Right atrium auricular region (tissue), 2 donors: ENCODE measurements at regions not wholly inside any gene's neighbourhood (a gene's known extent, or its start where the extent isn't known, plus 50 kb on each side); places are given as distances from the start of the nearest gene placed in this dataset.
A peak's percentile ranks its signal among the peaks of the same experiment; 100 is the strongest.
"Not testable (repeated sequence)": the region's sequence is repeated elsewhere in the genome, so short reads cannot be mapped to it uniquely, and the experiment has no call there.

Source experiments
- DNase-seq: peaks from one replicate; pipeline ENCODE4 v3.0.0-alpha.2; 2019; ENCODE audit warnings: low spot score
- H3K27ac ChIP-seq, 2 donors: fragments of 200-600 bp; sonication (generic); 1 replicate in 1 of 2; 2 replicates in 1 of 2; pipeline ENCODE4 v1.5.1; 2016 to 2019
- H3K27me3 ChIP-seq, 2 donors: fragments of 200-600 bp; sonication (generic); one replicate each; pipeline versions ENCODE4 v1.5.1 to v1.6.0; 2017 to 2019
- H3K36me3 ChIP-seq: fragments of 200-600 bp; sonication (generic); one replicate; pipeline ENCODE4 v1.5.1; 2016
- H3K4me1 ChIP-seq, 2 donors: fragments of 200-600 bp; sonication (generic); one replicate each; pipeline versions ENCODE4 v1.5.1 to v1.6.0; 2017 to 2019
- H3K4me3 ChIP-seq, 2 donors: fragments of 200-600 bp; sonication (generic); 1 replicate in 1 of 2; 2 replicates in 1 of 2; pipeline ENCODE4 v1.5.1; 2017 to 2019; ENCODE audit warnings: mild to moderate bottlenecking in 1 of 2, moderate library complexity in 1 of 2
- H3K9me3 ChIP-seq, 2 donors: fragments of 200-600 bp; sonication (generic); one replicate each; pipeline ENCODE4 v1.5.1; 2019
- TF ChIP-seq, protein P1 (sequence below), 2 donors: fragments of 200-600 bp; sonication (generic); IDR thresholded peaks; one replicate each; pipeline ENCODE4 v1.5.1; 2019; ENCODE audit warnings: antibody characterized with exemption in 2 of 2

GRCh38 chr1:87435484-87435883 lies 106.8 kb downstream of the LMO4 start:
- Histone ChIP-seq H3K27ac (peak overlapping the region; percentile 14 to 72), H3K4me1 (peaks cover 0 to 16% of the 10 kb centered on the region in 2 donors), H3K27me3 (no peaks in the 10 kb centered on the region), H3K9me3 (no peaks in the 10 kb centered on the region), H3K4me3 (no peak overlapping the region), H3K36me3 (no peaks in the 10 kb centered on the region)
- TF ChIP-seq, protein P1, sequence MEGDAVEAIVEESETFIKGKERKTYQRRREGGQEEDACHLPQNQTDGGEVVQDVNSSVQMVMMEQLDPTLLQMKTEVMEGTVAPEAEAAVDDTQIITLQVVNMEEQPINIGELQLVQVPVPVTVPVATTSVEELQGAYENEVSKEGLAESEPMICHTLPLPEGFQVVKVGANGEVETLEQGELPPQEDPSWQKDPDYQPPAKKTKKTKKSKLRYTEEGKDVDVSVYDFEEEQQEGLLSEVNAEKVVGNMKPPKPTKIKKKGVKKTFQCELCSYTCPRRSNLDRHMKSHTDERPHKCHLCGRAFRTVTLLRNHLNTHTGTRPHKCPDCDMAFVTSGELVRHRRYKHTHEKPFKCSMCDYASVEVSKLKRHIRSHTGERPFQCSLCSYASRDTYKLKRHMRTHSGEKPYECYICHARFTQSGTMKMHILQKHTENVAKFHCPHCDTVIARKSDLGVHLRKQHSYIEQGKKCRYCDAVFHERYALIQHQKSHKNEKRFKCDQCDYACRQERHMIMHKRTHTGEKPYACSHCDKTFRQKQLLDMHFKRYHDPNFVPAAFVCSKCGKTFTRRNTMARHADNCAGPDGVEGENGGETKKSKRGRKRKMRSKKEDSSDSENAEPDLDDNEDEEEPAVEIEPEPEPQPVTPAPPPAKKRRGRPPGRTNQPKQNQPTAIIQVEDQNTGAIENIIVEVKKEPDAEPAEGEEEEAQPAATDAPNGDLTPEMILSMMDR (IDR thresholded peaks at IDR 0.05) = no peak
- DNase-seq = peak; percentile 69

DNA sequence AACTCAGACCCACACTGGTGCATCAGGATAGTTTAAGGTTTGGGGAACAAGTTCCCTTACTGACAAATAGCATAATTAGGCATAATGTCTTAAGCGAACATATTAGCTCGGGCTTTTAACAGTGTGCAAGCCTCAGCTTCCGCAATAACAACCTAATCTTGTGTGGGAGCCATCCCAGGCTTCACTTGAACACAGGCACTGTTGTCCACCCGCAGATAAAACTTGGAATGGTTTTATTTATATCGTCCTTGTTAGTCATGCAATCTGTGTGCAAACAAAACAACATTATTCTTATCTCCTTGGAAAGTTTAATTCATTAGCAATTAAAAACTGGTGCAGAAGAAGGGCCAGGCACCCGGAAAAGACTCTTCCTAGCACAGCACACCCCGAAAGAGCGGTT lies 107.4 kb downstream of the LMO4 start:
- Histone ChIP-seq H3K27ac (peak overlapping the region; percentile 11 to 72), H3K4me1 (peaks cover 0 to 16% of the 10 kb centered on the region in 2 donors)
- H3K36me3 ChIP-seq, H3K4me3 ChIP-seq, H3K27me3 ChIP-seq, H3K9me3 ChIP-seq, DNase-seq: not testable (repeated sequence)

GRCh38 chr1:87436534-87436933 lies 107.9 kb downstream of the LMO4 start:
- H3K4me3 ChIP-seq = no peak overlapping the region
- peak; percentile 71 for DNase-seq
- peak overlapping the region; percentile 11 to 72 for H3K27ac ChIP-seq
- H3K27me3 ChIP-seq = no peaks in the 10 kb centered on the region
- TF ChIP-seq, protein P1 (IDR thresholded peaks at IDR 0.05) = no peak
- no peaks in the 10 kb centered on the region for H3K9me3 ChIP-seq
- peaks cover 0 to 16% of the 10 kb centered on the region in 2 donors for H3K4me1 ChIP-seq
- no peaks in the 10 kb centered on the region for H3K36me3 ChIP-seq

DNA sequence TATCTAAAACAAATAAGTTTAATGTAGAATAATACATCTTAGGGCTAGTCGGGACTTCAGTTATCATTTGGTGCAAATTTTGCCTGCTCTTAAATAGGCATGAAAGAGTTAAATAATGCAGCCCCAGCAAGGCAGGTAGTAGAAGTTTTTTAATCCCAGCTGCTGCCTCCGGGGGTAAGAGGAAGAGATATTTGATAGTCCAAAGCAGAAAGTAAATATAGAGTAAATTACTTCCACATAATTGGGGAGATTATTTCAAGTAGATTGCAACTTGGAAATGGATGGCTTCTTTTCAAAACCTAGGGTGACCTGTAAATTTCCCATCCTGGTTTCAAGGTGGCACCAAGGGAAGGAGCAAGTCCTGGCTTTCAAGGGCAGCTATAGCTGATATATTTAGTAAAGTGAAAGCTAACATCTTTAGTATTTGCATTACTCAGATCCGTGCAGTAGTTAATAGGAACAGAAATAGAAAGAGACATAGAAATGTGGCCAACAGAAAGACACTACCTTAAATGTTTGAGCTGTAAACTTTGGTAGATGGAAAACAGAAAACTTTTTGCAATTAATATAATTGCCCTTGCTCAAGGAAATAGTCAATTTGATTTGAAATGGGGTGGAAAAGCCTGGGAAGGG lies 109.1 kb downstream of the LMO4 start:
- Histone ChIP-seq H3K27ac (no peak overlapping the region), H3K27me3 (no peaks in the 10 kb centered on the region), H3K4me1 (peaks cover 0 to 15% of the 10 kb centered on the region in 2 donors), H3K9me3 (no peaks in the 10 kb centered on the region), H3K4me3 (no peak overlapping the region), H3K36me3 (no peaks in the 10 kb centered on the region)
- TF ChIP-seq, protein P1 (IDR thresholded peaks at IDR 0.05) = no peak
- no peak for DNase-seq

GRCh38 chr1:87439821-87440220 lies 111.1 kb downstream of the LMO4 start:
- DNase-seq = no peak
- Histone ChIP-seq H3K27me3 (no peaks in the 10 kb centered on the region), H3K9me3 (no peaks in the 10 kb centered on the region), H3K4me1 (peaks cover 0 to 10% of the 10 kb centered on the region in 2 donors), H3K36me3 (no peaks in the 10 kb centered on the region), H3K4me3 (no peak overlapping the region), H3K27ac (no peak overlapping the region)
- TF ChIP-seq, protein P1 (IDR thresholded peaks at IDR 0.05) = no peak

GRCh38 chr1:87449348-87449963 lies 120.8 kb downstream of the LMO4 start:
- H3K9me3 ChIP-seq = no peaks in the 10 kb centered on the region
- H3K4me3 ChIP-seq = no peak overlapping the region
- no peaks in the 10 kb centered on the region for H3K36me3 ChIP-seq
- H3K27ac ChIP-seq = peak overlapping the region in 1 of 2 donors; percentile 18
- DNase-seq = peak; percentile 67
- TF ChIP-seq, protein P1 (IDR thresholded peaks at IDR 0.05) = no peak
- H3K27me3 ChIP-seq = no peaks in the 10 kb centered on the region
- H3K4me1 ChIP-seq = peaks cover 0 to 14% of the 10 kb centered on the region in 2 donors
